NCI-H526 (cell line): ENCODE measurements at regions not wholly inside any gene's neighbourhood (a gene's known extent, or its start where the extent isn't known, plus 50 kb on each side); places are given as distances from the start of the nearest gene placed in this dataset.
"Not testable (repeated sequence)": the region's sequence is repeated elsewhere in the genome, so short reads cannot be mapped to it uniquely, and the experiment has no call there.

Experiments
- DNase-seq, 2 experiments: peaks; one replicate each; lab custom pipeline; 2025; lab: John Stamatoyannopoulos, UW

GRCh38 chr17:70375406-70375805, 206.1 kb downstream of the KCNJ2 start:
- peak in 1 of 2 experiments; percentile 12 for DNase-seq

- DNase-seq: no peak
Measured at GRCh38 chr17:70375813-70376770, 206.8 kb downstream of the KCNJ2 start.

- no peak for DNase-seq
Measured at GRCh38 chr17:70377654-70378053, 208.3 kb downstream of the KCNJ2 start.

GRCh38 chr17:70378076-70378475, 208.7 kb downstream of the KCNJ2 start:
- no peak for DNase-seq

GRCh38 chr17:70379945-70380344, 210.6 kb downstream of the KCNJ2 start:
- no peak for DNase-seq

GRCh38 chr17:70381916-70382315, 212.6 kb downstream of the KCNJ2 start:
- DNase-seq: not testable (repeated sequence)

- no peak for DNase-seq
Measured at GRCh38 chr17:70388326-70388725, 219.0 kb downstream of the KCNJ2 start.

- DNase-seq: not testable (repeated sequence)
Measured at GRCh38 chr17:70389232-70389757, 220.0 kb downstream of the KCNJ2 start.

GRCh38 chr17:70390049-70390448, 220.7 kb downstream of the KCNJ2 start:
- no peak for DNase-seq

DNA sequence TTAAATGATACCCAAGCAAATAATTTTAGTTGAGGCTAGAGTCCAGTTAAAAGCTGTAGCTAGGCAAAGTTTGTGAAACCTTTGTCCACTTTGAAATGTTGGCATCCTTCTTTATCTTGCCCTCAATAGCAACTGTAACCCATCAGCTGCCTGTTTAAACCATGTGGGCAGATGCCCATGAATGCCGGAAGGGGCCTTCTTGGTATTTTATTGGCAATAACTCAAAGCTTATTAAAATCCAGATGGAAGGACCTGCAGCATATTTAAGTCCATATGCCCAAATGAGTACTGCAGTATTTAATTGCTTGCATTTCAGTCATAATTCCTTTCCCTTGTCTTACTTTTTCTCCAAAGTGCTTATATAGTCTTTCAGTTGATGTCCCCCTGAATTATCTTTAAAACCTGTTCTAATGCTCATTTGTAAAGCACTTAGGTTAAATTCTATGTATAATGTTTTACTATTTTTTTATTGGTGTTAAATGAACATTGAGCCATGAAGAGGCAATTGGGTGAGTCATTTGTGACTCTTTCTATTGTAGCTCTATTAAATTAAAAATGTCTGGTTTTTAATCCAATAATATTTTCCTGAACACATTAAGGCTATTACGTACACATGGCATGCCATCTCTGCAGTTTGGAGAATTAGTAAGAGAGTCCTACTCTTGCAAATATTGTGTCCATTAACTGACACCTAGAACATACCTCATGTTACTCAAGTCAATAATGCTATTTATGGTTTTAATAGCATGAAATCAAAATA, 225.3 kb downstream of the KCNJ2 start:
- DNase-seq: no peak

DNA sequence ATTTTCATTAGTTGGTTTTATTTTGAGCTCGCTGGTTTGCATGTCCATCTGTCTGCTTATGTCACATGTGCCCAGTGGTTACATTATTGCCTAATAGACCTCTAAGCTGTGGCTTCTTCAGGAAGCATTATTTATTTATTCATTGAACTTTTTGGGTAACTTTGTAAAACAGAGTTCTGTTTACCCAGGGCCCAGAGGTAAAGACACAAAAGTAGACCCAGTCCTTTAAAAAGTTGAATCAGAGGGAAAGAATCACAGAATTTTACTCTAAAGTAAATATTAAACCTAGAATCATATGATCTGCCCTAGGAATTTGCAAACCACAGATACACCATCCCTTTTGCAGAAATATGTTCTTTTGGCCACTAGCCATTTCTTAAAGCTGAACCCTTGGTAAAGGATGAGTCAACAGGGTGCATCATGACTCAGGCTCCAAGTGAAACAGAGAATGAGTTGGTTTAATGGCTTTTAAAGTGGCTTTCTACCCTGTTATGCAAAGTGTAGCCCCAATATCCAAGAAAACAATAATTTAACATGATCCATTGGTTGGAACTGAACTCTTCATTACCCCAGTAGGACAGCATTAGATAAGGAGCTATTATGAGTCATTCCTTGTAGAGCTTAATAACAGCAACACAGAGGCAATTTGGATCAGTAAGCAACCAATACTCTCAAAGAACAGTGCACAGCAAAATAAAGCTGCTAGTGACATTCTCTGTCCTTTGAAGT, 236.3 kb downstream of the KCNJ2 start:
- DNase-seq: no peak

- no peak for DNase-seq
Measured at GRCh38 chr17:70407506-70407905, 238.2 kb downstream of the KCNJ2 start.

DNA sequence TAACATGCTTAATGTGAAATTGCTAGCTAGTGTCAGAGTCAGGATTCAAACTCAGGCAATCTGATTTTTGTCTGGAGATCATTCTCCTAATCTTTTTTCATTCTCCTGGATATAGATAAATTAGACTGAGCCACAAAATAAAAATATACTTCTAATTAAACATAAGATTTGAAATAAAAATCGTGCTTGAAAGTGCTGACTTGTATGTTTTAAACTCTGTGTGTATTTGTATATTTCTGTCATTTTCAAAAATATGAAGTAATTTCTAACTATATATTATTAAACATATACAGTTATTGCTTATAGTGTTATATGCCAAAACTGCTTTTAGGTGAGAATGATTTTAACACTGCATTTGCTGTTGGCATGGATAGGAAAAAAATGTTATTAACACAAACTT, 239.4 kb downstream of the KCNJ2 start:
- no peak for DNase-seq

DNA sequence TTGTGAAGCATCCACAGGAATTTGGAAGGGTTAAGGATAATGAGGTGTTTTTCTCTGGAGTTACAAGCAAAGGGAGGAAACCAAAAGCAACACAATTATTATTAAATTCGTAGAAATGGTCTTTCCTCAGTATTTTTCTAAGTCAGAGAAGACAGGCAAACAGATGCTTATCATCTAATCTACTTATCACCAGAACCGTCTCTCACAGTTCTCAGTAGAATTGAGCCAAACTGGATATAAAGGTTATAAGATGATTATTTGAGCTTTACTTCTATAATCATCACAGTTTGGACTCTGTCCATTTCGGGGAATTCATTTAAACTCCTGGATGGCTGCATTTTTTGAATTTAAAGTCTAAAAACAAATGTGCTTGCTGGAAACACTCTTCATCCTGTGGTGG, 245.0 kb downstream of the KCNJ2 start:
- DNase-seq: no peak

DNA sequence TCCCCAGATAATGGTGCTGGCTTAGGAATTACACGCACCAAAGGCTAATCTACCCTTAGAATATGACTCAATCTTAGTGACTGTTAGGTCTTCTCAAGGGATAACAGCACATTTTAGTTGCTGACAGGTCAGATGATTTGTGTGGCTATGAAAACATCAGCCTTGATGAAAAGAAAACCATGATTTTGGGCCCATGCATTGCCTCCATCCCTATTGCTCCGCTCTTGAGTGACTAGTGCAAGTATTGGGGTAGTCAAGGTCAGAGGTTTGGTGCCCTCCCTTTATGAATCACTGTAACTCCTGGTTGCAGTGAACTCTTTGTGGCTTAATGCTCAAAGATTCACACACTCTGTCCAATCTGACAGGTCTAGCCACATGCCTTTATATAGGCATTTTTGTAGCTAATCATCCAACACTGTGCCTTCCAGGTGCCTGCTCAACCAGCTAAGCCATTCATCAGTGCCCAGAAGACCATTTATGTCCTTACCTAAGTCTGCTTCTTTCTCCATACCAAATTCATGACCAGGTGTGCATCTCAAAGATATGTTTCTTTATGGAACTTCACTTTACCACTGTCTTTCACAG, 251.6 kb downstream of the KCNJ2 start:
- no peak for DNase-seq

DNA sequence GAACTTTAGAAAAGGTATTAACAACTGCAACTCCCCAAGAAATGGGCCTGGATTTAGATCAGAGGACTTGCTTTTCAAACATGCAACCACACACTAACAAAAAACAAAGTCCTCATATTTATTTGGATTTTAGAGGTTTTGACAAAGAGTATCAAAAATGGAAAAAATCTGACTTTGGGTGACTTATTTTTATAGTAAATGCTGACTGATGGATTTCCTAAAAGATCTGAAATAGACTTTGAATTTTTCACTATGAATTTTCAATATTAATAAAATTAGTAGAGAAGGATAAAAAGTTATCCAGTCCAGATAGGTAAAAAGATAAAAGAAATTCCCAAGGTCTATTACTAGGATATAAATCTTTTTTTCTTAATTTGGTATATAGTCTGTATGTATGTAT, 253.5 kb downstream of the KCNJ2 start:
- DNase-seq: no peak

- no peak for DNase-seq
Measured at GRCh38 chr17:70423562-70423961, 254.2 kb downstream of the KCNJ2 start.

DNA sequence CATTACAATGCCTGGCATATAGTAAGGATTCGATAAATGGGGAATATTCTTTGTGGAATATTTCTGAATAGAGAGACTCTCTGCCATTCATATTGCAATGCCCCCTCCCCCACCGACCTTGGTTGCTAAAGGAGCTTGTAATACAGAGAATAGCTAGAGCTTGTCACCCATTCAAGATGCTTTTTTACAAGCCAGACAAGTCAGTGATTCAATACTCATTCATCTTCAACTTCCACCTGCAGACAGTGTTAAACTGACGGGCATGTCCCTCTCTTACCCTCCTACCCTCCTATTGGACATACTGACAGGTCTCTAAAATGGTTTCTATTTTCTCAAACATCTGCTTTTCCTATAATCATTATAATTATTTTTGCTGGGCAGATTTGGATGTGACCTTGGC, 257.4 kb downstream of the KCNJ2 start:
- no peak for DNase-seq

GRCh38 chr17:70434536-70435490, 265.5 kb downstream of the KCNJ2 start:
- DNase-seq: no peak

- no peak for DNase-seq
Measured at GRCh38 chr17:70437656-70438055, 268.3 kb downstream of the KCNJ2 start.

DNA sequence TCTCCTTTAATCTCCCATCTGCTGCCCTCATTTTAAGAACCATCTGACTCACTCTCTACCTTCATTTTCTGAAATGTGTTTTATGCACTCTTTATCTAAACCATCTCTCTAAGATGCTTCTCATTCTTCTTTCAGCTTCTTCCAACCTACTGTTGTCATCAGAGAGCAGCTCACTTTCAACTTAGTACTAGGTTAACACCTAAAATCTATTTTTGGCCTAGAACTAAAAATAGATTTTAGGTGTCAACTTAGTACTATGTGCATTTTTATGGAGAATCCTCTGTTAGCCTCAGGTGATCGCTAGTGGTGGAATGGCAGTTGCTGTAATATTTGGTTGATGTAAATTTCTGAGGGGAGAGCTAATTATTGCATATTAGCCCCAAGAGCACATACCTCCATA, 277.1 kb downstream of the KCNJ2 start:
- no peak for DNase-seq
